GM18499 (cell line): ENCODE measurements at regions not wholly inside any gene's neighbourhood (a gene's known extent, or its start where the extent isn't known, plus 50 kb on each side); places are given as distances from the start of the nearest gene placed in this dataset.

Experiments
- ATAC-seq: cut with Tn5 transposase; IDR thresholded peaks from one replicate; pipeline ENCODE4 v1.9.1; 2021; ENCODE audit warnings: moderate number of reproducible peaks; ENCODE audit not compliant: insufficient read depth, unreplicated experiment

- no peak for ATAC-seq
These were observed 276.3 kb upstream of the FAR2 start for GRCh38 chr12:28872654-28873268.

- ATAC-seq = no peak
These were observed 274.3 kb upstream of the FAR2 start for GRCh38 chr12:28874758-28875157.

GRCh38 chr12:28876196-28876798, 272.8 kb upstream of the FAR2 start:
- ATAC-seq = no peak

- no peak for ATAC-seq
These were observed 271.2 kb upstream of the FAR2 start for GRCh38 chr12:28877854-28878253.

GRCh38 chr12:28878629-28879028, 270.4 kb upstream of the FAR2 start:
- no peak for ATAC-seq

GRCh38 chr12:28879379-28879778, 269.7 kb upstream of the FAR2 start:
- ATAC-seq = no peak

GRCh38 chr12:28882444-28882843, 266.6 kb upstream of the FAR2 start:
- ATAC-seq = no peak

GRCh38 chr12:28883406-28883997, 265.6 kb upstream of the FAR2 start:
- ATAC-seq = no peak

- no peak for ATAC-seq
These were observed 264.0 kb upstream of the FAR2 start for GRCh38 chr12:28884904-28885679.

GRCh38 chr12:28885928-28886327, 263.1 kb upstream of the FAR2 start:
- ATAC-seq = no peak

GRCh38 chr12:28887461-28887990, 261.6 kb upstream of the FAR2 start:
- ATAC-seq = no peak

- ATAC-seq = no peak
These were observed 258.4 kb upstream of the FAR2 start for GRCh38 chr12:28890664-28891063.

GRCh38 chr12:28891126-28891525, 258.0 kb upstream of the FAR2 start:
- no peak for ATAC-seq

- ATAC-seq = no peak
These were observed 255.7 kb upstream of the FAR2 start for GRCh38 chr12:28893365-28893764.

- no peak for ATAC-seq
These were observed 255.2 kb upstream of the FAR2 start for GRCh38 chr12:28893856-28894255.

GRCh38 chr12:28896421-28896820, 252.7 kb upstream of the FAR2 start:
- ATAC-seq = no peak

GRCh38 chr12:28898038-28898437, 251.0 kb upstream of the FAR2 start:
- ATAC-seq = no peak

GRCh38 chr12:28899951-28900350, 249.1 kb upstream of the FAR2 start:
- no peak for ATAC-seq

- no peak for ATAC-seq
These were observed 243.7 kb upstream of the FAR2 start for GRCh38 chr12:28905220-28905955.

- ATAC-seq = no peak
These were observed 240.4 kb upstream of the FAR2 start for GRCh38 chr12:28908646-28909045.
